Activated CD4-positive, alpha-beta memory T cell treated with anti-CD3 and anti-CD28 coated beads for 36 hours (primary cell): ENCODE measurements at regions not wholly inside any gene's neighbourhood (a gene's known extent, or its start where the extent isn't known, plus 50 kb on each side); places are given as distances from the start of the nearest gene placed in this dataset.

Source experiments
- CTCF ChIA-PET: fragments of 350-600 bp; sonication (Branson Sonifier 250); formaldehyde crosslinking; loops from one replicate; lab custom pipeline; 2021; ENCODE audit warnings: antibody characterized with exemption, inconsistent platforms; lab: Charles Lee
- POLR2A ChIA-PET: fragments of 350-600 bp; sonication (Branson Sonifier 250); formaldehyde crosslinking; loops from one replicate; lab custom pipeline; 2021; ENCODE audit warnings: antibody characterized with exemption; lab: Charles Lee
- DNase-seq: peaks from one replicate; pipeline ENCODE4 v3.0.0-alpha.2; 2020
- H3K27ac Mint-ChIP-seq: one replicate; pipeline ENCODE4 v1.8.0; 2021; ENCODE audit warnings: mixed read lengths
- H3K27me3 Mint-ChIP-seq: one replicate; pipeline ENCODE4 v1.8.0; 2021; ENCODE audit warnings: mixed read lengths
- H3K36me3 Mint-ChIP-seq: one replicate; pipeline ENCODE4 v1.8.0; 2021; ENCODE audit warnings: mixed read lengths
- H3K4me1 Mint-ChIP-seq: one replicate; pipeline ENCODE4 v1.8.0; 2021; ENCODE audit warnings: low read depth, mixed read lengths
- H3K4me3 Mint-ChIP-seq: one replicate; pipeline ENCODE4 v1.8.0; 2021; ENCODE audit warnings: mild to moderate bottlenecking, mixed read lengths
- H3K9me3 Mint-ChIP-seq: one replicate; pipeline ENCODE4 v1.8.0; 2021; ENCODE audit warnings: mixed read lengths
- intact Hi-C: fragments of 100-400 bp; cut with micrococcal nuclease; formaldehyde crosslinking; loops from one replicate; pipeline ENCODE4 v1.15.1; 2023

DNA sequence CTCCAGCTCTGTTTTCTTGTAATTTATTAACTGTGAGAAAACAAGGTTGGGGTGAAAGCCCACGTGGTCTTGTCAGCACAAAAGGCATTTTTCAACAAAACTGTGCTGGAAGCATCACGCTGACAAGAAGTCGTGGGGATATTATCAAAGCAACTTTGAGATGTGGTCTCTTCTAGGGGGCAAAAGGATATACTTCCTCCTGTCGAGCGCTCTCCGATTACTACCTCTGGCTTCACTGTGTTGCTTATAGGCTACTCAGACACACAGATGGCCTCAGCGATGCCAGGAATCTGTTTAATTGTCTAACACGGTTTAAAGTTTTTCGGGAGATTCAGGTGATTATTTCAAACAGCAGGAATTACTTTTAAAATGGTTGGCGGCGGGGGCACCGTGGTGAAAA, 275.9 kb upstream of the SOX4 start:
- ChIA-PET POLR2A (no interaction called here), CTCF (no interaction called here)
- H3K27ac Mint-ChIP-seq, result no peak overlapping the region
- no peak for DNase-seq
- H3K36me3 Mint-ChIP-seq, result no peaks in the 10 kb centered on the region
- intact Hi-C loops, result no loop called here
- peaks cover 2% of the 10 kb centered on the region for H3K27me3 Mint-ChIP-seq
- peaks cover 13% of the 10 kb centered on the region for H3K9me3 Mint-ChIP-seq
- no peaks in the 10 kb centered on the region for H3K4me1 Mint-ChIP-seq
- no peak overlapping the region for H3K4me3 Mint-ChIP-seq

DNA sequence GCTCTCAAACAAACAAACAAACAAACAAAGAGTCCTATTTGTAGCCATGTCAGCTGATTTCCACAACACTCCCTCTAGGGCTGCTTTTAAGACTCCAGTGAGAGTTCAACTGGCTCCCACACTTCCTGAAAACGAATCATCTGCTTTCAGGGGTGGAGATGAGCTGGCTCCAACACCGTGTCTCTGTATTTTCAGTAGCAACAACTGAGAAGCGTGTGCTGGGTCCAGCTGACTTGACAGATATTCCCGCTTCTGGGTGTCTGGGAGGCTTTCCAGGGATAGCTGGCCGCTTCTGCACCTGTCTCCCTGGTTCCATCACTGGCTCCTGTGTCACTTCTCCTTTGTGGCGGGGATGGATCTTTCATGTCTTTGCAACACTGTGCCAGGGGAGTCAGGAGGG, 272.5 kb upstream of the SOX4 start:
- intact Hi-C loops, result no loop called here
- Mint-ChIP-seq H3K9me3 (peaks cover 13% of the 10 kb centered on the region), H3K4me3 (no peak overlapping the region), H3K4me1 (no peaks in the 10 kb centered on the region), H3K36me3 (no peaks in the 10 kb centered on the region), H3K27ac (no peak overlapping the region), H3K27me3 (no peaks in the 10 kb centered on the region)
- DNase-seq, result no peak
- ChIA-PET CTCF (no interaction called here), POLR2A (no interaction called here)

DNA sequence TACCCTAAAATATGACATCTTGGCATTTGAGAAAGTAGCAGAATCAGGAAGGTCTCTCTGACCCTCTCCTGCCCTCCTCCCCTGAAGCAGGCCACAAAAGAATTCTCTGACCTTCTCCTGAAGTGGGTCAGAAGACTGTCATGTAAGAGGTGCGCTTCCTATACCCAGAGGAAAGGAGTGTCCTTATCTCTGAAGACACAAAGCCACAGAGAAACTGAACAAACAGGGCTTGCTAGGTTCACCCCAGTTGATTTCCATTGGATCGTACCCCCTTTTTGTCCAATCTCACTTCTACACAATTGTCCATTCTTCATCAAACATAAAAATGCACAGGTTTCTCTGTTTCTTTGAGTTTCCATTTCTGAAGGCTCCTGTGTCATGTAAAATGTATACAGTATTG, 272.0 kb upstream of the SOX4 start:
- intact Hi-C loops, result no loop called here
- Mint-ChIP-seq H3K27me3 (peaks cover 2% of the 10 kb centered on the region), H3K36me3 (no peaks in the 10 kb centered on the region), H3K4me3 (no peak overlapping the region), H3K27ac (no peak overlapping the region), H3K4me1 (no peaks in the 10 kb centered on the region), H3K9me3 (peaks cover 13% of the 10 kb centered on the region)
- ChIA-PET CTCF (no interaction called here), POLR2A (no interaction called here)
- DNase-seq, result no peak

DNA sequence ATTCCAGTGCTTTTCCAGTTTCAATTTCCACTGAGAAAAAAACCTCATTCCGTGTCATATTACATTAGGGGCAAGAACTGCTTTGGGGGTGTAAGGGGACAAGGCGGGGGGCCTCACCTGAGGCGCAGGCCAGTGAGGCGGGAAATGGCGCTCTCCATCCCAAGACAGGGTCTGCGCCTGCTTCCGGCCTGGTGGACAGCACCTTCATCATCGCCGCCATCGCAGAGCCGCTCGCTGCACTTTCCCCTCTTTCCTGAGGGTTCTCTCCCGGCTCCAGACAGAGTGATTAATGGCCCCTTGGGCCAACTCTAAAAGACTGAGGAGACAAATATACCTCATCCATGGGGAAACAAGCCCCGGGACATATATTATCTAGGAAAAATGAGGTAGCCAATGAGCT, 270.0 kb upstream of the SOX4 start:
- ChIA-PET POLR2A (no interaction called here), CTCF (no interaction called here)
- peaks cover 2% of the 10 kb centered on the region for H3K27me3 Mint-ChIP-seq
- H3K27ac Mint-ChIP-seq, result no peak overlapping the region
- H3K36me3 Mint-ChIP-seq, result no peaks in the 10 kb centered on the region
- DNase-seq, result no peak
- H3K9me3 Mint-ChIP-seq, result peaks cover 13% of the 10 kb centered on the region
- no peak overlapping the region for H3K4me3 Mint-ChIP-seq
- intact Hi-C loops, result no loop called here
- H3K4me1 Mint-ChIP-seq, result no peaks in the 10 kb centered on the region

DNA sequence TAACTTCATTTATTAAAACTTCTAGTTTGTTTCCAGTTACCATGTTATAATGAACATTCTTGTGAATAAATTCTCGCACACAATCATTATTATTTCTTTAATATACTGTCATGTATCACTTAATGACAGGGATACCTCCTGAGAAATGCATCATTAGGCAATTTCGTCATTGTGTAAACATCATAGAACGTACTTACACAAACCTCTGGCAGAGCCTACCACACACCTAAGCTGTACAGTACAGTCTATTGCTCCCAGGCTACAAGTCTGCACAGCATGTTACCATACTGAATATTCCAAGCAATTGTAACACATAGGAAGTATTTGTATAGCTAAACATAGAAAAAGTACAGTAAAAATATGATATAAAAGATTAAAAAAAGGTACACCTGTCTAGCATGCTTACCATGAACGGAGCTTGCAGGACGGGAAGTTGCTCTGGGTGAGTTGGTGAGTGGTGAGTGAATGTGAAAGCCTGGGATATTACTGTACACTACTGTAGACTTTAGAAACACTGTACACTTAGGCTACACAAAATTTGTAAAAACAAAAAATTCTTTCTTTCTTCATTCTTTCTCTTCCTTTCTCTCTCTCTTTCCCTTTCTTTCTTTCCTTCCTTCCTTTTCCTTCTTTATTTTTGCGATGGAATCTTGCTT, 268.2 kb upstream of the SOX4 start:
- POLR2A ChIA-PET, result no interaction called here
- CTCF ChIA-PET, result no interaction called here
- Mint-ChIP-seq H3K27me3 (peaks cover 2% of the 10 kb centered on the region), H3K4me1 (no peaks in the 10 kb centered on the region), H3K9me3 (no peaks in the 10 kb centered on the region), H3K4me3 (no peak overlapping the region), H3K27ac (no peak overlapping the region), H3K36me3 (no peaks in the 10 kb centered on the region)
- intact Hi-C loops, result no loop called here
- no peak for DNase-seq

DNA sequence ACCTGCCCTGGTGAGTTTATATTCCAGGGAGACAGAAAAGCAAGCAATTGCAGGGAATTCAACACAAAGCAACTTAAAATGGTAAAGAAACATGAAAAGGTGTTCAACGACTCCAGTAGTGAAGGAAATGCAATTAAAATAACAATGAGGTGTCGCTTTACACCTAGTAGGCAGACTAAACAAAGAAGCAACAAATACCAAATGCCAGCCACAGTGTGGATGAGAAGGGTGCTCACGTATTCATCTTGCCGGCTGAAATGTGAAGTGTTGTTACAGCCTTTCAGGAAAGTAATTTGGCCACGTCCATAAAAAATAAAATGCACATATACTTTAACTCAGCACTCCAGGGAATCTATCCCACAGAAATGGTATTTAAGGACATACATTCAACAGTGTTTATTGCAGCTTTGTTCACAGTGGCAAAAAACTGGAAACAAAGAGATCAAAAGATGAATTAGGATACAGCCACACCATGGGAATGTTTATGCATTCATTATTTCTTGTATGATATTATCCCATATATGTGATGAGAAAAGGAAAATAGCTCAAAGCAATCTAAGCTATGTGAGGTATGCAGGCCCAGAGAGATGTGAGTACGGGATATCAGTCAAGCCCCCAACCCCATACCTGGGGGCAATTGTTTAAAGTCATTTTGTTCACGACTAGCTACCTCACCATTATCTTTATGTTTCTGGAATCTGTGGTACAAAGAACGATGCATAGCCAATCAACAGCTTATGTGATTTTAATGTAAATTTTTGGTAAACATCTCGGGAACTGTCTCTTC, 266.0 kb upstream of the SOX4 start:
- Mint-ChIP-seq H3K4me1 (no peaks in the 10 kb centered on the region), H3K4me3 (no peak overlapping the region), H3K36me3 (no peaks in the 10 kb centered on the region), H3K27ac (no peak overlapping the region), H3K9me3 (no peaks in the 10 kb centered on the region), H3K27me3 (peaks cover 2% of the 10 kb centered on the region)
- DNase-seq, result no peak
- intact Hi-C loops, result no loop called here
- ChIA-PET POLR2A (no interaction called here), CTCF (no interaction called here)

DNA sequence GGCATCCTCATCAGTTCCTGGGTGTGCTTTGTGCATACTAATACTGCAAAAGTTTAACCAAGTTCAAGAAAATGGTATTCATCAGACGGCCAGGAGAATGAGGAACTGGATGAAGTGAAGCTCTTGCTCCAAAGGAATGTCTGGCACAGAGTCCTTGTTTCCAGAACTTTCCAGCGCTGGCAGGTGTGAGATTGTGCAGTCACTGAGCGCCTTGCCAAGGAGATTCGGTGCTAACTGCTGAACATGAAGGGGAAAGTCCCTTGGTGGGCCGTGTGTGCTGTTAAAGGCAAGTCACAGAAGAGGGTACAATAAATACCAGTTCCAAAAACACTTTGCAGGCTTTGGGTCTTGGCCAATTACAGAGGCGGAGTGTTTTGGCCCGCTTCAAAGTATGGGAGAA, 262.3 kb upstream of the SOX4 start:
- Mint-ChIP-seq H3K9me3 (no peaks in the 10 kb centered on the region), H3K27ac (no peak overlapping the region), H3K36me3 (no peaks in the 10 kb centered on the region), H3K4me3 (no peak overlapping the region), H3K27me3 (peaks cover 1% of the 10 kb centered on the region), H3K4me1 (no peaks in the 10 kb centered on the region)
- intact Hi-C loops, result no loop called here
- ChIA-PET CTCF (no interaction called here), POLR2A (no interaction called here)
- no peak for DNase-seq

DNA sequence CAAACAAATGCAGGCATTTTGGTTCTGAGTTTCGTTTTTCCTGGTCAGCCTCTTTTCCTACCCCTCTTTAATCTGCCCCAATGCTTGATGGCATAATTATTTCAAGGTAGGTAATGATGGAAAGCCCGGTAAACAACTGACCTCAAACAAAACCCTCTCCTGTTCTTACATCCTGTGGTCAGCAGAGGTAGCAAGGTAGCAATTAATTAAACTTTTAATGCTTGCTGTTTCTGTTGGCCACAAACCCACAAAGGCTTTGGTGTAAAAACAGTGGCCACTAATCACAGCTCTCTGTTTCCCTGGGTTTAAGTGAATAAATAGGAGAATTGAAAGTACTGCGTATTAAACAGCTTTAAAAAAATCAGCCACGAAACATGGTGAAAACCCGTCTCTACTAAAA, 261.5 kb upstream of the SOX4 start:
- DNase-seq, result no peak
- Mint-ChIP-seq H3K27me3 (no peaks in the 10 kb centered on the region), H3K27ac (no peak overlapping the region), H3K4me3 (no peak overlapping the region), H3K9me3 (peaks cover 1% of the 10 kb centered on the region), H3K36me3 (no peaks in the 10 kb centered on the region), H3K4me1 (no peaks in the 10 kb centered on the region)
- intact Hi-C loops, result no loop called here
- CTCF ChIA-PET, result no interaction called here
- POLR2A ChIA-PET, result no interaction called here

DNA sequence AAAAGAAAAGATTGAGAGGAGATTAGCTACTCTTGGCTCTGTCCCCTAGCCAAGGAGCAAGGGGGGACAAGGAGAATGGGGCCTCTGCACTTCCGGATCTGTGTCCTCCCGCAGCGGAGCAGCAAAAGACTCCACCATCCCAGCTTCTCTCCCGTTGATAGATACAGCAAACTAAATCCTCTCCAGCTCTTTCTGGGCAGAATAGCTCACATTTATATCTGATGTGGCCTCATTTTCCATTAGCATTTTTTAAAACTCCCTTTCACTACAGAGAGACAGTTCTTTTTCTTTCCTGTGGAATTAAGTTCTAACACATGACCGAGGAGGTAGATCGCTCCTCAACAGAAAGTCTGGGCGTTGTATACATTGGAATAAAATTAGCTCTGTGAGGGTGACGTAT, 260.9 kb upstream of the SOX4 start:
- Mint-ChIP-seq H3K9me3 (peaks cover 4% of the 10 kb centered on the region), H3K4me1 (no peaks in the 10 kb centered on the region), H3K36me3 (no peaks in the 10 kb centered on the region), H3K4me3 (no peak overlapping the region), H3K27ac (no peak overlapping the region), H3K27me3 (no peaks in the 10 kb centered on the region)
- no peak for DNase-seq
- intact Hi-C loops, result no loop called here
- ChIA-PET POLR2A (no interaction called here), CTCF (interaction anchor here (0.6 kb wide), 1 partner anchor 1794 kb away, joined by 3 read pairs; no protein-coding TSS in a partner anchor)

DNA sequence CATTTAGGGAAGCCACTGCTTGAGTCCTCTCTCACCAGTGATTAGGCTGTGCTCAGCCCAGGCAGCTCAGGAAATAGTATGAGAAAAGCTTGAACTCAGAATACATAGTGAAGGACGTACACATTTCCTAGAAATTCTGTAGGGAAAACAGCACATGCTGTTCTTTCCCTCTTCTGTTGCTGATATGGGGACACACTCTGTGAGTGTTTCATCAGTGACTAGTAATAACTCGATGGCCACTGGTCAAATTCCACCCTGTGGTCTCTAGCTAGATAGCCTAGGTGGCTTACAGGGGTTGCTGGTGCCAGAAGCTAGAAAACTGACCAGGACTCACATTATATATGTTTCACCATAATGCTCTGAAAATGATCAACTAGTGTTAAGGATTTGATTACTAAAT, 259.8 kb upstream of the SOX4 start:
- CTCF ChIA-PET, result no interaction called here
- intact Hi-C loops, result no loop called here

DNA sequence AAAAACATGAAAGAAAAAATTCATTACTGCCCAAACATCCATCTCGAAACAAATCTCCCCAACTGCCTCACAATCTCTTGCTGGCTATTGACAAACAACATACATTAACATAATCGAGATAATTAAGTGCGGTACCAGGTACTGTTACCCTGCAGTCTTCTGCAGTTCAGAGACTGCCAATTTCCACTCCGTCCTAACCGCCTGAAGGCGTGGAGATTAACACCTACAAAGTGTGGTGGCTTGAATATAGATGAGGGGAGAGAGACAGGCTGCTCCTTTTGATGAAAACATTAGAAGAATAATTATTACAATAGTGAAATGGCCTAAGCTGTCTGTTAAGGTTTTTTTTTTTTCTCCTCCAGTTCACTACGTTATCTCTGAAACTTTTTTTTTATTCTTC, 258.9 kb upstream of the SOX4 start:
- no peak overlapping the region for H3K4me3 Mint-ChIP-seq
- no peaks in the 10 kb centered on the region for H3K36me3 Mint-ChIP-seq
- intact Hi-C loops, result no loop called here
- ChIA-PET CTCF (no interaction called here), POLR2A (no interaction called here)
- peaks cover 4% of the 10 kb centered on the region for H3K9me3 Mint-ChIP-seq
- H3K4me1 Mint-ChIP-seq, result no peaks in the 10 kb centered on the region
- no peak overlapping the region for H3K27ac Mint-ChIP-seq
- peaks cover 1% of the 10 kb centered on the region for H3K27me3 Mint-ChIP-seq
- no peak for DNase-seq

More for the DNA sequence above, 259.8 kb upstream of the SOX4 start:
- no peak for DNase-seq
- POLR2A ChIA-PET, result no interaction called here
- no peaks in the 10 kb centered on the region for H3K4me1 Mint-ChIP-seq
- no peaks in the 10 kb centered on the region for H3K36me3 Mint-ChIP-seq
- no peak overlapping the region for H3K4me3 Mint-ChIP-seq
- H3K27me3 Mint-ChIP-seq, result no peaks in the 10 kb centered on the region
- H3K9me3 Mint-ChIP-seq, result peaks cover 4% of the 10 kb centered on the region
- no peak overlapping the region for H3K27ac Mint-ChIP-seq

DNA sequence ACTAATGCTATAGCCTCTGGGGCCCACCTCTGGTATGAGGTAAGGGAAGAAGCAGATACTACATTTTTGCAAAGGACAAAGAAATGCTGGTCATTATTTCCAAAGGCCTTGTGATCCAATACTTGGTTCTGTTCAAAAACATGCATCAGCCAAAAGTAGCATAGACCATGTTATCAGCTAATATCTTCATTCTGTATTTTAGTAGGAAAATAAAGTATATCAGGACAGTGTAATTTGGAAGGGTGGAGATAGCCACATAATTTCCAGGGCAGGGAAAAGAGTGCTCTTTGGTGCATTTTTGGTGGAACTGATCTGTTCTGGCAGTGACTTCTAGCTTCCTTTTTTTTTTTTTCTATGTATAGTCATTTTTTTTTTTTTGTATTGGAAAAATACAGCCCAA, 258.0 kb upstream of the SOX4 start:
- no peak for DNase-seq
- H3K36me3 Mint-ChIP-seq, result no peaks in the 10 kb centered on the region
- no peaks in the 10 kb centered on the region for H3K4me1 Mint-ChIP-seq
- POLR2A ChIA-PET, result interaction anchor here (0.6 kb wide), 2 partner anchors 29 to 418 kb away, joined by 5 read pairs; no protein-coding TSS in a partner anchor
- H3K4me3 Mint-ChIP-seq, result no peak overlapping the region
- H3K27ac Mint-ChIP-seq, result no peak overlapping the region
- peaks cover 4% of the 10 kb centered on the region for H3K9me3 Mint-ChIP-seq
- CTCF ChIA-PET, result no interaction called here
- peaks cover 6% of the 10 kb centered on the region for H3K27me3 Mint-ChIP-seq
- intact Hi-C loops, result no loop called here

DNA sequence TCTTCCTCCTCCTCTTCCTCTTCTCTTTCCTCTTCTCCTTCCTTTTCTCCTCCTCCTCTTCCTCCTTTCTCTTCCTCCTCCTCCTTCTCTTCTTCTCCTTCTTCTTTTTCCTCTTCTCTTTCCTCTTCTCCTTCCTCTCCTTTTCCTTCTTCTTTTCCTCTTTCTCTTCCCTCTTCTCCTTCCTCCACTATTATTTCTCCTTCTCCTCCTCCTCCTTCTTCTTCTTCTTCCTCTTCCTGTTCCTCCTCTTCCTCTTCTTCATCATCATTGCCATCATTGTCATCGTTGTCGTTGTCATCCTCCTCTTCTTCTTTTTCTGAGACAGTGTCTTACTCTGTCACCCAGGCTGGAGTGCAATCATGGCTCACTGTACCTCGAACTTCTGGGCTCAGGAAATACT, 256.3 kb upstream of the SOX4 start:
- no peaks in the 10 kb centered on the region for H3K4me1 Mint-ChIP-seq
- H3K9me3 Mint-ChIP-seq, result peaks cover 4% of the 10 kb centered on the region
- intact Hi-C loops, result no loop called here
- POLR2A ChIA-PET, result no interaction called here
- peaks cover 9% of the 10 kb centered on the region for H3K27me3 Mint-ChIP-seq
- no peak overlapping the region for H3K4me3 Mint-ChIP-seq
- no peak overlapping the region for H3K27ac Mint-ChIP-seq
- no peaks in the 10 kb centered on the region for H3K36me3 Mint-ChIP-seq
- CTCF ChIA-PET, result no interaction called here
- no peak for DNase-seq
